ENCODE measurements at regions not wholly inside any gene's neighbourhood (a gene's known extent, or its start where the extent isn't known, plus 50 kb on each side); places are given as distances from the start of the nearest gene placed in this dataset.

GRCh38 chr6:112744827-112745226 is 397.7 kb downstream of the RFPL4B start:
- DNase-seq (ENCODE audit: low spot score) = no peak
- in situ Hi-C loops (cut with MboI; ENCODE audit: low pct_unique_long_range_greater_than_20kb, low sequenced_read_pairs, unreplicated experiment) = no loop called here
- no peak for TF ChIP-seq CTCF (IDR thresholded peaks at IDR 0.05; ENCODE audit: extremely low read depth, insufficient read depth, missing control alignments)

GRCh38 chr6:112745765-112746164 is 398.6 kb downstream of the RFPL4B start:
- in situ Hi-C loops (cut with MboI; ENCODE audit: low pct_unique_long_range_greater_than_20kb, low sequenced_read_pairs, unreplicated experiment) = no loop called here
- TF ChIP-seq CTCF (IDR thresholded peaks at IDR 0.05; ENCODE audit: extremely low read depth, insufficient read depth, missing control alignments) = no peak
- no peak for DNase-seq (ENCODE audit: low spot score)

GRCh38 chr6:112749673-112750072 is 402.5 kb downstream of the RFPL4B start:
- no peak for DNase-seq (ENCODE audit: low spot score)
- TF ChIP-seq CTCF (IDR thresholded peaks at IDR 0.05; ENCODE audit: extremely low read depth, insufficient read depth, missing control alignments) = no peak
- in situ Hi-C loops (cut with MboI; ENCODE audit: low pct_unique_long_range_greater_than_20kb, low sequenced_read_pairs, unreplicated experiment) = no loop called here

- in situ Hi-C loops (cut with MboI; ENCODE audit: low pct_unique_long_range_greater_than_20kb, low sequenced_read_pairs, unreplicated experiment) = no loop called here
- DNase-seq (ENCODE audit: low spot score) = no peak
- no peak for TF ChIP-seq CTCF (IDR thresholded peaks at IDR 0.05; ENCODE audit: extremely low read depth, insufficient read depth, missing control alignments)
Measured at GRCh38 chr6:112752305-112752704, 405.2 kb downstream of the RFPL4B start.

- in situ Hi-C loops (cut with MboI; ENCODE audit: low pct_unique_long_range_greater_than_20kb, low sequenced_read_pairs, unreplicated experiment) = no loop called here
- TF ChIP-seq CTCF (IDR thresholded peaks at IDR 0.05; ENCODE audit: extremely low read depth, insufficient read depth, missing control alignments) = no peak
- no peak for DNase-seq (ENCODE audit: low spot score)
Measured at GRCh38 chr6:112752791-112753190, 405.7 kb downstream of the RFPL4B start.

GRCh38 chr6:112760831-112761230 is 413.7 kb downstream of the RFPL4B start:
- no peak for DNase-seq (ENCODE audit: low spot score)
- in situ Hi-C loops (cut with MboI; ENCODE audit: low pct_unique_long_range_greater_than_20kb, low sequenced_read_pairs, unreplicated experiment) = no loop called here
- no peak for TF ChIP-seq CTCF (IDR thresholded peaks at IDR 0.05; ENCODE audit: extremely low read depth, insufficient read depth, missing control alignments)

GRCh38 chr6:112761740-112762139 is 414.6 kb downstream of the RFPL4B start:
- no peak for DNase-seq (ENCODE audit: low spot score)
- no peak for TF ChIP-seq CTCF (IDR thresholded peaks at IDR 0.05; ENCODE audit: extremely low read depth, insufficient read depth, missing control alignments)
- in situ Hi-C loops (cut with MboI; ENCODE audit: low pct_unique_long_range_greater_than_20kb, low sequenced_read_pairs, unreplicated experiment) = no loop called here
